Activated T-cell treated with anti-CD3 and anti-CD28 coated beads, Interleukin-2, amount 50 U/mL, for 4 hours (primary cell): ENCODE measurements at regions not wholly inside any gene's neighbourhood (a gene's known extent, or its start where the extent isn't known, plus 50 kb on each side); places are given as distances from the start of the nearest gene placed in this dataset.

ENCODE experiments used
- ATAC-seq, 2 donors: fragments of 200-7000 bp; cut with Tn5 transposase; one replicate each; pipeline ENCODE4 v1.10.0; 2021
- DNase-seq: peaks from one replicate; pipeline ENCODE4 v3.0.0-alpha.2; 2020
- H3K27me3 Mint-ChIP-seq: one replicate; pipeline ENCODE4 v1.8.0; 2021; ENCODE audit warnings: low read depth, mixed read lengths
- H3K36me3 Mint-ChIP-seq: one replicate; pipeline ENCODE4 v1.8.0; 2022; ENCODE audit warnings: mixed read lengths; ENCODE audit not compliant: insufficient read depth
- H3K4me1 Mint-ChIP-seq: one replicate; pipeline ENCODE4 v1.8.0; 2021; ENCODE audit warnings: low read depth, mixed read lengths
- H3K4me3 Mint-ChIP-seq: one replicate; pipeline ENCODE4 v1.8.0; 2021; ENCODE audit warnings: mild to moderate bottlenecking, moderate library complexity, mixed read lengths
- H3K9me3 Mint-ChIP-seq: one replicate; pipeline ENCODE4 v1.8.0; 2021; ENCODE audit warnings: mixed read lengths

GRCh38 chr3:177982034-177982433 lies 554.2 kb upstream of the KCNMB2 start:
- H3K27me3 Mint-ChIP-seq, result no peaks in the 10 kb centered on the region
- H3K4me3 Mint-ChIP-seq, result no peak overlapping the region
- ATAC-seq (peak in 1 of 2 donors; percentile 37), DNase-seq (no peak)
- H3K9me3 Mint-ChIP-seq, result no peaks in the 10 kb centered on the region
- no peaks in the 10 kb centered on the region for H3K4me1 Mint-ChIP-seq
- H3K36me3 Mint-ChIP-seq, result no peaks in the 10 kb centered on the region

GRCh38 chr3:177983320-177983719 lies 552.9 kb upstream of the KCNMB2 start:
- ATAC-seq (no peak), DNase-seq (no peak)
- Mint-ChIP-seq H3K9me3 (no peaks in the 10 kb centered on the region), H3K4me1 (no peaks in the 10 kb centered on the region), H3K27me3 (no peaks in the 10 kb centered on the region), H3K4me3 (no peak overlapping the region), H3K36me3 (no peaks in the 10 kb centered on the region)

DNA sequence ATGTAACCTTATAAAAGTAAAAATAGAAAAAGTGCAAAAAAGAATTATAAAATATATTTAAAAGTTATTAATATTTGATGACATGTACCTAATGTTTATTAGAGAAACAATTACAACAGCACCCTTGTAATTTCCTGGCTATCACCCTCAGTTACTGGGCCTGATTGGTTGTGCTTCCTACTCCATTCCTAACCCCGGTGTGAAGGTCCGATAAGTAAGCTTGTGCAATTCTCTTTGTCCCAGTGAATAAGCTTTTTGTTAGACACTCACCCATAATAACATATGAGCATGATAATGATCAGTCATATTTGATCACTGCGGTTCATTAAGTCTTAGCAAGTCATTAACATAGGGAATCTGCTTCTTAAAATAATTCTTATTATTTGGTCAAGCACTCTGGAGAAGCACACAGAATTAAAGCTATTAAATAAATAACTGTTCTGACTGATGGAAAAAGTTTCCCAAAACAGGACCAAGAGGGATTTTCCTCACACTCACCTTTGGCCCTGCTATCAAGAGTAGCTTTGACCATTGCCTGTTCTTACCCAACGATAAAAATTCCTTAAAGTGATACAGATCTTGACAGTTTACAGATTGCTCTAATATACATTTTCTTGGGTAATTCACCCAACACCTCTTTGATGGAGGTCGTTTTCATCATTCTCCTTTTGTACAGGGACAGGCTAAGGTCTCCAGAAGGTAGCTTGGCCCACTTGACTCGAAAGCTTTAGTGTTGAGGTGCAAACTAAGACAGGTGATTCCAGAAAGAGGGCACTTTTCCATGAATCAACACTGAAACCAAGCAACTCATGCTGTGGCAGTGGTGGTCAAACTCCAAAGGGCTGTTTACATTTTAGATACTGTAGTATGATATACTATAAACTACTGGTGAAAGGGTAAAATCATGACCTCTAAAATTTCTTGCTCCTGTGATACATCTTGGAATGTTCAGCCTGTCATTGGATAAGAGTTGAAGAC lies 543.0 kb upstream of the KCNMB2 start:
- ATAC-seq (no peak), DNase-seq (no peak)
- Mint-ChIP-seq H3K27me3 (no peaks in the 10 kb centered on the region), H3K4me1 (peaks cover 25% of the 10 kb centered on the region), H3K4me3 (no peak overlapping the region), H3K36me3 (no peaks in the 10 kb centered on the region), H3K9me3 (no peaks in the 10 kb centered on the region)

GRCh38 chr3:177994976-177995375 lies 541.3 kb upstream of the KCNMB2 start:
- Mint-ChIP-seq H3K4me3 (no peak overlapping the region), H3K9me3 (peaks cover 8% of the 10 kb centered on the region), H3K27me3 (no peaks in the 10 kb centered on the region), H3K4me1 (peaks cover 25% of the 10 kb centered on the region), H3K36me3 (peaks cover 3% of the 10 kb centered on the region)
- peak; percentile 60 to 63 for ATAC-seq
- DNase-seq, result no peak

DNA sequence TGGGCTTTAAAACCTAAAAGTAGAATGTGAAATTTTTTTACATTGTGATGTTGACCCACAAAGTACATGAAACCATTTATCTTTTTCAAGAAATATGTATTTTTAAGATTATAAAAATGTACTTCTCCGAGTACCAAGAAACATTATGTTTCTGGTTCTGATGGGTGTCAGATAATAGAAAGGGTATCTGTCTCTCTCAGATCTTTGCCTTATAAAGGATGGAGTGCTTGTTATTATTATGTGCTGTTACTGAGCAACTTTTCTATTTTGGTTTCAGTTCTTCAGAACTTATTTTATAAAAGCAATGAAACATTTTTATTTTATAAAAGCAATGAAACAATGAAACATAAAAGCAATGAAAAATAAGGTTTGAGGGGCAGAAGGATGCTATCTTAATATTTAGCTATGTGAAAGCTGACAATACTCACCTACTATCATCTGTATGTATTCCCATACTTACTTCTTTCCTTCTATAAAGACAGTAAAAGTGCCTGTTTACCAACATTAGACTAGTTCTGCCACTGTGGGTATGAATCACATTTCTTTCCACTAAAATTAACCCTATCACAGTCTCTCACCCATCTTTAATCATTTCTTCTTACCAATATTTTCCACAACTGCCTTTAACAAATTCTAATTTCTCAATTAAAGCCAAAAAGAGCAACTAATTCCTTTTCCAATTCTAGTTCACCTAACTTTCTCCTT lies 540.7 kb upstream of the KCNMB2 start:
- peaks cover 25% of the 10 kb centered on the region for H3K4me1 Mint-ChIP-seq
- DNase-seq (no peak), ATAC-seq (peak; percentile 65 to 76)
- no peak overlapping the region for H3K4me3 Mint-ChIP-seq
- no peaks in the 10 kb centered on the region for H3K27me3 Mint-ChIP-seq
- peaks cover 10% of the 10 kb centered on the region for H3K9me3 Mint-ChIP-seq
- H3K36me3 Mint-ChIP-seq, result peaks cover 3% of the 10 kb centered on the region

GRCh38 chr3:178001670-178002101 lies 534.5 kb upstream of the KCNMB2 start:
- DNase-seq (no peak), ATAC-seq (peak; percentile 91 to 95)
- Mint-ChIP-seq H3K27me3 (no peaks in the 10 kb centered on the region), H3K36me3 (peaks cover 3% of the 10 kb centered on the region), H3K4me1 (peaks cover 53% of the 10 kb centered on the region), H3K4me3 (peak overlapping the region; percentile 11), H3K9me3 (peaks cover 21% of the 10 kb centered on the region)

DNA sequence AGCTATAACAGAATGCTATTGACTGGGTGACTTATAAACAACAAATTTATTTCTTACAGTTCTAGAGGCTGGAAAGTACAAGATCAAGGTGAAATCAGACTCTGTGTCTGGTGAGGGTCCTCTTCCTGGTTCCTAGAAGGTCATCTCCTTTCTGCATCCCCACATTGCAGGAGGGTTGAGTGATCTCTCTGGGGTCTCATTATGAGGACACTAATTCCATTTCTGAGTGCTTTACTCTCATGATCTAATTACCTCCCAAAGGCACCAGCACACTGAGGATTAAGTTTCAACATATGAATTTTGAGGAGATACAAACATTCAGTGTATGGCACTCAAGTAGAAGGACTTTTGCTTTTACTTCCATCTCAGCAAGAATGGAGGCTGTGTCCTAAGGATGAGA lies 534.1 kb upstream of the KCNMB2 start:
- Mint-ChIP-seq H3K4me1 (peaks cover 51% of the 10 kb centered on the region), H3K27me3 (no peaks in the 10 kb centered on the region), H3K9me3 (peaks cover 21% of the 10 kb centered on the region), H3K4me3 (peak overlapping the region; percentile 11), H3K36me3 (peaks cover 3% of the 10 kb centered on the region)
- no peak for DNase-seq
- peak in 1 of 2 donors; percentile 16 for ATAC-seq

DNA sequence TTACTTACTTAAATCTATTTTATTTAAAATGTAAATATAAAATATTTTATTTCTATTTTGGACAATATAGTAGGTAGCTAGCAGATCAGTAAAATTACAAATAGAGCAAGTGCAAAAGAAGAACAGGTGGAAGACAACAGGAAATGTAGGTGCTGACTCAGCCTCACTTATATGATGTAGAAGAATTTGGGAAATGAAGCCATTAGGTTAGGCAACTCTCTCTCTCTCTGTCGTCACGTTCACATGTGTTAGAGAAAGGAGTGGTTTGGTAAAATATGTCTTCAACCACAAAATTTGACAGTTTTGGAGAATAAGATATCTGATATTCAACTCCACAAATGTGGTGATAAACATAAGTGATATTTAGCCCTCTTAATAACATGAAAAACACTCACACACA lies 532.5 kb upstream of the KCNMB2 start:
- ATAC-seq, result no peak
- peaks cover 3% of the 10 kb centered on the region for H3K36me3 Mint-ChIP-seq
- no peak overlapping the region for H3K4me3 Mint-ChIP-seq
- H3K4me1 Mint-ChIP-seq, result peaks cover 50% of the 10 kb centered on the region
- peaks cover 21% of the 10 kb centered on the region for H3K9me3 Mint-ChIP-seq
- no peak for DNase-seq
- no peaks in the 10 kb centered on the region for H3K27me3 Mint-ChIP-seq

DNA sequence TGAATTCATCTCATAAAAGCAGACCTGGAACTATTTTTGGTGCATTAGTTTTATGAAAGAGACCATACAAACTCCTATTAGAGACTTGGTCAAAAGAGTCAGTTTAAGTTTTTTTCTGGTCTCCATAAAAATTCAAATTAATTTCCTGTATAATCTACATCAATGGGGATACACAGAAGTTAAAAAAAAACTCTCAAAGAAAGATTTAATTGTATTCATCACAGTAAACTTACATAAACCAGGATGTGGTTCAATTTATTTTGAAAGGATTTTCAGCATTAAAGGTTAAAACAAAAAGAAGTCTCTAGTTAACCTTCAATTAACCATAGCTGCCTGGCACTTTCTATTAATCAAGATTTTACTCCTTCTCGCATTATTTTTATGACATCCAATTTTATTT lies 530.3 kb upstream of the KCNMB2 start:
- Mint-ChIP-seq H3K4me1 (peaks cover 49% of the 10 kb centered on the region), H3K36me3 (no peaks in the 10 kb centered on the region), H3K27me3 (no peaks in the 10 kb centered on the region), H3K9me3 (peaks cover 11% of the 10 kb centered on the region), H3K4me3 (no peak overlapping the region)
- ATAC-seq (no peak), DNase-seq (no peak)

DNA sequence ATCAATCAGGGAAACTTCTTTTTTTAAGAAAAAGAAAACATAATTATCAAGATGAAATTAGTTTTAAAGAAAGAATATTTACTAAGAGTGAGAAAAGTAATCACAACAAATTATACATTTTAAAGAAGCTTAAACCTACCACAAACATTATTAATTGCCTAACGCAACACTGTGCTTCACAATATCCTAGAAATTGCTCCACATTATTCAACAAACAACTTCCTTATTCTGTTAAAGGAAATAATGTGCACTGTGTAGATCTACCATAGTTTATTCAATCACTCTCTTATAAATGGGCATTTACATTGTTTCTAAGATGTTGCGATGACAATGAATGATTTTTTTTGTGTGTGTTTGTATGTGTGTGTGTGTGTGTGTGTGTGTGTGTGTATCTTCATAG lies 525.9 kb upstream of the KCNMB2 start:
- Mint-ChIP-seq H3K9me3 (no peaks in the 10 kb centered on the region), H3K4me3 (no peak overlapping the region), H3K4me1 (peaks cover 16% of the 10 kb centered on the region), H3K27me3 (no peaks in the 10 kb centered on the region), H3K36me3 (no peaks in the 10 kb centered on the region)
- DNase-seq (no peak), ATAC-seq (no peak)

GRCh38 chr3:178019645-178020044 lies 516.6 kb upstream of the KCNMB2 start:
- no peak overlapping the region for H3K4me3 Mint-ChIP-seq
- no peaks in the 10 kb centered on the region for H3K9me3 Mint-ChIP-seq
- H3K4me1 Mint-ChIP-seq, result no peaks in the 10 kb centered on the region
- no peaks in the 10 kb centered on the region for H3K27me3 Mint-ChIP-seq
- no peaks in the 10 kb centered on the region for H3K36me3 Mint-ChIP-seq
- DNase-seq, result no peak
- ATAC-seq, result no peak

- Mint-ChIP-seq H3K4me1 (no peaks in the 10 kb centered on the region), H3K9me3 (no peaks in the 10 kb centered on the region), H3K4me3 (no peak overlapping the region), H3K27me3 (no peaks in the 10 kb centered on the region), H3K36me3 (no peaks in the 10 kb centered on the region)
- no peak for ATAC-seq
- DNase-seq, result no peak
Observed at GRCh38 chr3:178022599-178022998, 513.6 kb upstream of the KCNMB2 start.

DNA sequence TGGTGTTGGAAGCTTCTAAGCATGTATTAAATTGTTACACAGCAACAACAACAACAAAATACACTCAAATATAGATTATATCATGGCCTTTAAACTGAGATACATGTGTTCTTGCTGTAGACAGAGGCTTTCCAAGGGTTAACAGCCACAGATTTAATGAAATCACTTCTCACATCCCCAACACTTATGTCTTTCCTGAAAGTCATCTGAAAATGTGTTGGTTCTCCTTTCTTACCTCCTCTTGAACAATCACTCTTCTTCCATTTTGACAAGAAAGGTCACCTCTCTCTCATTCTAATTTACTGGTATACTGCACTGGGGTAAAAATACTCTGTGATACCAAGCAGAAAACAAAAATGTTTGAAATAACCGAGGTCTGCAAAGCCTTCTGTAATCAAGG lies 507.3 kb upstream of the KCNMB2 start:
- Mint-ChIP-seq H3K36me3 (no peaks in the 10 kb centered on the region), H3K27me3 (no peaks in the 10 kb centered on the region), H3K4me1 (no peaks in the 10 kb centered on the region), H3K4me3 (no peak overlapping the region), H3K9me3 (no peaks in the 10 kb centered on the region)
- no peak for DNase-seq
- ATAC-seq, result no peak

GRCh38 chr3:178036451-178037144 lies 499.6 kb upstream of the KCNMB2 start:
- H3K9me3 Mint-ChIP-seq, result peaks cover 7% of the 10 kb centered on the region
- ATAC-seq (no peak), DNase-seq (no peak)
- no peaks in the 10 kb centered on the region for H3K4me1 Mint-ChIP-seq
- H3K36me3 Mint-ChIP-seq, result no peaks in the 10 kb centered on the region
- no peak overlapping the region for H3K4me3 Mint-ChIP-seq
- H3K27me3 Mint-ChIP-seq, result no peaks in the 10 kb centered on the region
